NCI-H526 treated with DMSO at 0.1 percent for 48 hours (cell line): ENCODE measurements at regions not wholly inside any gene's neighbourhood (a gene's known extent, or its start where the extent isn't known, plus 50 kb on each side); places are given as distances from the start of the nearest gene placed in this dataset.
"Not testable (repeated sequence)": the region's sequence is repeated elsewhere in the genome, so short reads cannot be mapped to it uniquely, and the experiment has no call there.

Source experiments
- DNase-seq: peaks from one replicate; lab custom pipeline; 2025; lab: John Stamatoyannopoulos, UW

GRCh38 chr9:2496934-2497333 lies 124.7 kb upstream of the VLDLR start:
- no peak for DNase-seq

DNA sequence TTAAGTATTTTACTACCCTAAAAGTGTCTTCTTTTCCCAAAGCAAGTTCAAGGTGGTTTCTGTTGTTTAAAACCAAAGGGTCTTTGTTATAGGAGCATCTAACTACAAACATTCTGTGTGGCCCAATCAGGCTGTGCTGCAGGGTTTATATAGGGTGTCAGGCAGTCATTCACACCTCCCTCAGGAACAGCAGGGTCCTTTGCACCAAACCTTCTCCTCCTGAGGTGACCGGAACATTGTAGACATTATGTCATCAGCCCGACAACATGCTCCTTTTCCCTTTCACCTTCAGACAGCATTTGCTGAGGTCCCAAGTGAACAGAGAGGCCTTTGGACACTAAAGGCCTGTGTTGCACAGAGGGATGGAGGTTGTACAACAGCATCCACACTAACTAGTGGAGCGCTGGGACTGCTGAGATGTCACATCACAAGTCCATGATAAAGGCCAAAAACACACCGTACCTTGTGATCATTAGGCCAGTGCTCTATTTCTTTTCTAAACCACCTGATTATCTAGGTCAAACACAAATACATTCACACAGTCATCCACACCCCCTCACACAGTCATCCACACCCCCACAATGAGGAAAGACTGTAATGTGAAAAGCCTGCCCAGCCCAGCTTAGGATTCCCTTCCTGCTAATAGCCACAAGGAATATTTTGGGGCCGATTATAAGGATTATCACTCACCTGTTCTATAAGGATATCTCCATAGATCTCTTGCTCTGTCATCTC lies 123.8 kb upstream of the VLDLR start:
- DNase-seq = no peak

DNA sequence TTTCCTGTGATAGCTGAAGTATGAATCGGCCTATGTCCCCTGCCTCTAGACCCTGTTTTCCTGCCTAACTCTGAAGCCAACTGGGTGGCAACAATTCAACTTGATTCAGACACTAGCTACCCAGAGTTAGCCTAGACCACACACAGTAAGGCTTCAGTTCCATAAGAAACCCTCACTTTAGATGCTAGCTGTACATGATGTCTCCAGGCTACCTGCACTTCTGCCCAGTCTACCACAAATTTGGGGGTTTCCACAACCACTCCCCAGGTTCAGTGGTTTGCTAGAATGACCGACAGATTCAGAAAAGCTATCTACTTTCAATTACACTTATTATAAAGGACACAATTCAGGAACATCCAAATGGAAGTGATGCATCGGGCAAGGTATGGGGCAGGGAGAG lies 119.4 kb upstream of the VLDLR start:
- DNase-seq = no peak

DNA sequence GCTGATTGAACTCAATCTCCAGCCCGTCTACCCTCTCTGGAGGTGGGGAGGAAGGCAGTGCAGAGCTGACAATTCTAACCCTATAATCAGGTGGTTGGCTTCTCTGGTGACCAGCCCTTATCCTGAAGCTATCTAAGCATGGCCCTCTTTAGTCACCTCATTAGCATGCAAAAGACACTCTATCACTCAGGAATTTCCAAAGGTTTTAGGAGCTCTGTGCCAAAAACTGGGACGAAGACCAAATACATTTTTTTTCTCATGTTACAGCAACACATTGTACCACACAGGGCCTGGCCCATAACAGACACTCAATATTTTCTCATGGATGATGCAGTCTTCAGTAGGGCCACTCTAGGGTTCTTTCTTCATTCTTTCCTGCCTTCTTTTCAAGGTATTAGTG lies 118.8 kb upstream of the VLDLR start:
- no peak for DNase-seq

DNA sequence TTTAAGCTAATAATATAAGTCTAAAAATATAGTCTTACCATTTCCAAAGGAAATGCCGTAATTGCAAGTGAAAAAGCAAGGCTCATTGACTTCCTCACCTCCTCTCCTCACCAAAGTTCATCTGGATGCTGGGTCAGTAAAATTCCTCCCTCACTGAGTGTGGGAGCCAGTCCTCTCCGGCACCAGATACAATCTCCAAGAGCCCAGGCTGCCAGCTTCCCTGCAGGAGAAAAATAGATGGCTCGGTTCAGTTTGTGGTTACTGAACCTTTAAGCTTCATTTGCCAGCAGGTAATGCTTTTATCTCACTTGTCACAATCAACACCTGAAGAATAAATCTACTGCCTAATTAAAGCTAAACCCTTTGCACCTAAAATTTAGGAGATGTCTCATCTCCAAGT lies 115.3 kb upstream of the VLDLR start:
- no peak for DNase-seq

- no peak for DNase-seq
Observed at GRCh38 chr9:2523591-2523990, 98.0 kb upstream of the VLDLR start.

- no peak for DNase-seq
Observed at GRCh38 chr9:2524601-2525000, 97.0 kb upstream of the VLDLR start.

GRCh38 chr9:2525147-2525546 lies 96.4 kb upstream of the VLDLR start:
- DNase-seq = no peak

- DNase-seq = no peak
Observed at GRCh38 chr9:2526071-2526828, 95.3 kb upstream of the VLDLR start.

- no peak for DNase-seq
Observed at GRCh38 chr9:2531481-2531880, 90.1 kb upstream of the VLDLR start.

DNA sequence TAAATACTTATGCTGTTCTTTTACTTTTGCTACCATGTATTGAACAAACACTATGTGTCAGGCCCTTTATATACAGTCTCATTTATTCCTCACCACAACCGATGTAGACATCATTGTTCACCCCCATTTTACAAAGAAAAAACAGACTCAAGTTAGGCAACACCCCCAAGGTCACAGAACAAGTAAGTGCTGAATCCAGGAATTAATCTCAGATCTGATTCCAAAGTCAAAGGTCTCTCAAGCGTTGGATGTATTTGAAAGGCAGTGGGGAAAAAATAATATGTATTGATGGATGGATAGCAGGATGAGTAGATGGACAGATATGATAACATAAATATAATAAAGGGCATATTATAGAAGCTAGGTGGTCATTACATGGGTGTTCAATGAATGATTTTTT lies 85.1 kb upstream of the VLDLR start:
- no peak for DNase-seq

DNA sequence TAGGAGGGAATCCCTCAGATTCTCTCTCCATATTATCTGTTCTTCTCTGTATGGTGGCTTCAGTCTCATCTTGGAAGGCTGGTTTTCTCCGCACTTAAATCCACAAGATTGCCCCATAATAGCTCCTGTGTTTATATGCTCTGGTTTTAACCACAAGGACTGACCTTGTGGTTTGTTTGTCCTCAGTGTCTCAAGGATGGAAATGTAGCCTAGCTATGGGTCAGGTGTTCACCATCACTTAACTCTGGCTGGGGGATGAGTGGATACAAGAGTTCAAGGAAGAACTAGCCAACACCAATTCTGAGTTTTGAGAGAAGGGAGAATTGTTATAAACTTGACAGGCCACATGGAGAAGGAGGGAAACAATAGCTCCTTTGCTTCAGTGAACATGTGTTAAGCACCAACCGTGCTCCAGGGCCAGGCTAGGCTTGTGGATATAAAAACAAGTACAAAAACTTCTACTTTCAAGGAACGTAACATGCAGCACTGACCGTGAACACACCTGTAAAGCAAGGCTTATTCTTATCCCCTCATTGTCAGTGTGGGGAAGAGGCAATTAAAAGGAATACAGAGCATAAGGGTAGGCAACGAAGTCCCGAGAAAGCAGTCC lies 75.6 kb upstream of the VLDLR start:
- DNase-seq = no peak

DNA sequence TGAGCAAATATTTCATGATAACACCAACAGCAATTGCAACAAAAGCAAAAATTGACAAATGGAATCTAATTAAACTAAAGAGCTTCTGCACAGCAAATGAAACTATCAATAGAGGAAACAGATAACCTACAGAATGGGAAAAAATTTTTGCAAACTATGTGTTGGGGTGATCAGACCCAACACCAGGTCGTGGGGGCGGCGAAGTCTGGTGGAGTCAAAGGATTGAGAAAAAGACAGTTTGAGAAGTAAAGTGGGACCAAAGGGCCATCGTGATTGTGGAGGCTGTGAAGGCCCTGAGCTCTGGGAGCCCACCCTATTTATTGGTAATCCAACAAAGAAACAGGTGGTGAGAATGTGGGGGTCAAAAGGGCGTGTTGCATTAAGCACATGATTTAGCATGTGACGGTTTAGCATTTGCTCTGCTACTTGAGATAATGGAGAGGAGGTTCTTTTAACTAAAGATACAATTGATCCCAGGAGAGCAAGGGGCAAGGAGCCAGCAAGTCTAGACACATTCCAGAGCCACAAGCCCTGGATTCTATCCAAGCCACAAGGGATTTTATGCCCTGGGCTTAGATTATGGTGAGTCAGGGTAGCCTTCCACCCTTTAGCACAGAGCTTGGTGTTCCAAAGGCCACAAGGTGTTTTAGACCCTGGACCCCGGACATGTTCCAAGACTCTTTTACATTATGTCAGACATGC lies 65.5 kb upstream of the VLDLR start:
- DNase-seq = not testable (repeated sequence)

DNA sequence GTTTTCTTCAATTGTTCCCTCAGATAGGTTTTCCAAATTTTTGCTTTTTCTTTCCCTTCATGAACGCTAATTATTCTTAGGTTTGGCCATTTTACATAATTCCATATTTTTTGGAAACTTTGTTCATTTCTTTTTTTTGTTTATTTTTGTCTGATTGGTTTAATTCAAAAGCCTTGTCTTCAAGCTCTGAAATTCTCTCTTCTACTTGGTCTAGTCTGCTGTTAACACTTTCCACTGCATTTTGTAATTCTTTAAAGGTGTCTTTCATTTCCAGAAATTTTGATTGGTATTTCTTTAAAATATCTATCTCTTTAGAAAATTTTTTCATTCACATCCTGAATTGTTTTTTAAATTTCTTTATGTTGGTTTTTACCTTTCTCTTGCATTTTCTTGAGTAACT lies 63.9 kb upstream of the VLDLR start:
- DNase-seq = no peak

GRCh38 chr9:2559192-2560152 lies 62.1 kb upstream of the VLDLR start:
- no peak for DNase-seq

- no peak for DNase-seq
Observed at GRCh38 chr9:2560180-2560579, 61.4 kb upstream of the VLDLR start.

DNA sequence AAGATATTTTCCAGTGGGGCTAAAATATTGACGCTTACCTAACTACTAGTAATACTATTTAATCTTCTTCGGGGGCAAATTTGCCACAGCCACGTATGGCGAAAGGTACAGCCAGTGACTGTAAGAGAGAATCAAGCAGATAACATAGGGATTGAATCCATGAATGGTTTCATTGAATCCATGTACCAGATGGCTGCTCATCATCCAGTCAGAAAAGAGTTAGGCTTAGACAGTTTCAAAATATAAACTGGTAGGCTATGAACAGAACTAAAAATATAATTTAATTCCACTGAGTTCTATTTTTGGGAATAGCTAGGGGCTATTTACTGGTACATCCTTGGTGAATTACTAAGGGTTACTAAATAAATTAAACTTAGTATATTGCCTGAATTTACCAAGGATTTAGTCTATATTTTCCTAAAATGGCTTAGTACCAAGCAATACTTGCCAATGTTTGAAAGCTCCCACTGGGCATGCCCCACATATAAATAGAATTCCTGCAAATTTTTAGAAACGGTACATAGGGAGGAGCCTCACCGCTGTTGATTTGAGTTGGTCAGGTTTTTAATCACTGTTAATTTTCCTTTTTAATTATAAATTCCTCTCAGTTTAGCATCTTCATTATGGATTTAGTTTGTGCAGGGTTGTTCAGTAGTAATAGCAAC lies 55.8 kb upstream of the VLDLR start:
- no peak for DNase-seq

DNA sequence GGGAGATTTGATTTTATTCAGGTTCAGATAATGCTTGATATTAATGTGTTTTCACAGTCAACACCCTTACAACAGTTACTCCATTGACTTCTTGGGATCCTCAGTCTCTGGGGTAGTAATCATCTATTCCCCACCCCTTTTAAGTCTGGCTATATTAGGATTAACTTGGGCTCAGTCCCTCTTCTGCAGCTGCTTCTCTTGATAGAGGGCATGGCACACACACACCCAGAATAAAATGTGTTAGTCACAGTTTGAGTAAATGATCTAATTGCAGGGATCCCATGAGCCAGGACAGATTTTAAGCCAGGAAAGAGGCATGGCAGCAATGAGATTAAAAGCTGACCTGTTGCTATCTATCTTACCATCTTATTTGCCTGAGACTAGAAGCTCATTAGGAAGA lies 53.7 kb upstream of the VLDLR start:
- no peak for DNase-seq

GRCh38 chr9:2568689-2569088 lies 52.9 kb upstream of the VLDLR start:
- DNase-seq = no peak

DNA sequence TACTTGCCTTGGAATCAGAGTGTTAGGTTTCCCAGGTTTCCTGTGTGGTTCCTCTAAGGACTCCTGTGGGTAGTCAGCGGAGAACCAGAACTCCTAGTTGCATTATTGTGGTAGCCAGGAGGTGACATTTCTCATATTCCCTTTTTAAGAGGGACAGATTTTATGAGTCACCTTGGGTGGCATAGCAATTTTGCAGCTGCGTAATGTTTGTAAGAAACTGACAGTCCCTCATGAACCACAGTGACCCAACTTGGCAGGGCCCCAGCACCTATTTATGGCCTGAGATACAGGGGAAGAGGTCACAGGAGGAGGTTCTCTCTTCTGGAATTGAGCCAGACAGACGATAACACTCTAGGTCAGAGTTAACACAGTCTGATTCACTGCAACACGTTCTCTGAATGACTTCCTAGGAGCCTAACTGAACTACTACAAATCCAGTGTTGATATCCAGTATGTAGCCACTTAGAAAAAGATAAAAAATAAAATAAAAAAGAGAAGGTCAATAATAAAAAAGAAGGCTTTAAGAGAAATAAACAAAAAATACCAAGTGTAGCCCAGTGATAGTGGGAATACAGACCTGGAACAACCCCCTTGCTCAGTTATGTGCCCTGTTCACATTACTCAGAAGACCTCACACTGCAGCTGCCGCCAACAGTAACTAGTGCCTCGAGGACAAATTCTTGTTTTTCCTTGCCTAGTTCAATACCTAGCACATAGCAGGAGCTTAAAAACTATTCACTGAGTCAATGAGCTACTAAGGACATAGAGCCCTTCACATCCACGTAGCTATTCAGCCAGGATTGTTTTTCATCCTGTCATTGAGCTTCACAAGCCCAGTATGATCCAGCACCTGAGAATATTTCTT lies 50.7 kb upstream of the VLDLR start:
- DNase-seq = no peak
